NCI-H345 treated with DMSO at 0.1 percent for 48 hours (cell line): ENCODE measurements at regions not wholly inside any gene's neighbourhood (a gene's known extent, or its start where the extent isn't known, plus 50 kb on each side); places are given as distances from the start of the nearest gene placed in this dataset.

Source experiments
- DNase-seq: peaks from one replicate; lab custom pipeline; 2025; ENCODE audit not compliant: unreplicated experiment; lab: John Stamatoyannopoulos, UW

GRCh38 chr5:30103052-30103451, 1090.4 kb upstream of the CDH6 start:
- DNase-seq = no peak

- no peak for DNase-seq
These were observed 1091.3 kb upstream of the CDH6 start for GRCh38 chr5:30102185-30102584.

- peak; percentile 44 for DNase-seq
These were observed 1092.6 kb upstream of the CDH6 start for GRCh38 chr5:30100929-30101328.

- DNase-seq = no peak
These were observed 1093.3 kb upstream of the CDH6 start for GRCh38 chr5:30100148-30100713.

- DNase-seq = peak; percentile 25
These were observed 1093.9 kb upstream of the CDH6 start for GRCh38 chr5:30099634-30100033.

DNA sequence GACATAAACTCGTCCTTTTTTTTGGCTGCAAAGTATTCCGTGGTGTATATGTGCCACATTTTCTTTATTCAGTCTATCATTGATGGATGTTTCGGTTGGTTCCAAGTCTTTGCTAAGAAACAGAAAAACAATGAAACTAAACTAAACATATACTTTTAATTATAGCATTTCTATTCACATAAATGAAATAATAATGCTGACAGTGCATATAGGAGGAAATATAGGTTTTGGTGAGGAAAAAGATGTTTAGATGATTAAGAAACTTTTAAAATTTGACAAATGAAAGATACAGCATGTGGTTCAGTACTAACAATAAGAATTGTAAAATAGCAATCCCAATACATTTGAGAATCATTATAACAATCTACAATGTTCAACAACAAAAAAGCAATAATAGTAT, 1094.5 kb upstream of the CDH6 start:
- no peak for DNase-seq

- DNase-seq = no peak
These were observed 1100.9 kb upstream of the CDH6 start for GRCh38 chr5:30092548-30092947.

GRCh38 chr5:30069441-30070263, 1123.8 kb upstream of the CDH6 start:
- DNase-seq = no peak

DNA sequence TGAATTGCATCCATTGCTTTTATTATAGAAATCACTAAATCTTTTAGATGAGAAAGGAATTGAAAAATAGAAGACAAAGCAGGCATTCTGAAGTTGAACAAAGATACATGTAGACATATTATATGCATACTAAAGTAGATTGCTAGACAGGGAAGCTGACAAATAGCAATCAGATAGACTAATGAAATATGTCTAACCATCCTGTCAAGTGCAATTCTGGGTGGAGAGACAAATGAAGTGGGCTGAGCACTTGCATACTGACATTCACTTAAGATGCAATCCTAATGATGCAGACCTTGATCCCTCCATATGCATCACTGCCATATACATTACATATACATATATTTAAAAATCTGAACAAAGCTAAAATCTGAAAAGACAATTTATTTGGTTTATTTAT, 1130.0 kb upstream of the CDH6 start:
- no peak for DNase-seq

DNA sequence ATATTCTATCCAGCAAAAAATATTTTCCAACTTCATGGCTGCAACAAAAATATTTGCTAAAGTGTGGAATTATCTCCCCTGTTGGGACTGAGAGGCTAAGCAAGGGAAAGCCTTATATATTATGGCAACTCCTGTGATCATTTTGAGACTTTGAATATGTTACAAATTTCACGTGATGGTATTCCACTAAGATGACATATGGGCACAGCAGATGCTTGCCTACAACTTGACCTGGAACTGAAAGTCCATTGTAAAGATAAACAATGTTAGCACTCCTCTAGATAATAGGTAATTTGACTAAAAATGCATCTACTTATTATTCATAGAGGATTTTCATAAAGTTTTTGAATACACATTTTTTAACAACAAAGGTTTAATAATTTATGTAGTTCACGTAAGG, 1141.5 kb upstream of the CDH6 start:
- no peak for DNase-seq

DNA sequence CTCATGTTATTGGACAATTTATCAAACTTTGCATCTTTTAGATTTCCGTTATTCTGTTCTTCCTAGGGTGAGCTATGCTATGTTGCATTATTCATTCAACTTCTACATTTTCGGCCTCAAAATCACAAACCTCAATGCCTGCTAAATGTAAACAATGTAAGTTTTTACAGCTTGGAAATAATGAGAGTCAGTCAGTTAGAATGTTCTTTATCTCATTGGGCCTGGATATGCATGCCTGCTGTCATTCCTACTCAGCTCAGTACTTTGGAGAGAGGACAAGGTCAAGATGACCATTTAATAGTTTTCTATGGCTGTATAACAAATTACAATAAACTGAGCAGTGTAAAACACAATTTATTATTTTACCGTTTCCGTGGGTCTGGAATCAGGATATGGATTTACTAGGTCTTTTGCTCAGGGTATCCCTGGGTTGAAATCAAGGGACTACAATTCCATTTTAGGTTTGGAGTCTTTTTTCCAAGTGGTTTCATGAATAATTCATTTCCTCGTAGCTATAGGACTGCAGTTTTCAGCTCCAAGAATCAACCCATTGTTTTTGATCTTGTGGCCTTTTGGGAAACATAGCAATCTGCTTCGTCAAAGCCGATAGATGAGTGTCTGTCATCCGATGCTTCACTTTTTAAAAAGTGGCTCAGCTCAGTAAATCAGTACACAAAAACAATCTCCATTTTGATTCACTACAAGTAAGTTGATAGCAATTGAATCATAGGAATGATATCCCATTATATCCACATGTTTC, 1143.2 kb upstream of the CDH6 start:
- no peak for DNase-seq

- DNase-seq = no peak
These were observed 1150.8 kb upstream of the CDH6 start for GRCh38 chr5:30042677-30043076.

DNA sequence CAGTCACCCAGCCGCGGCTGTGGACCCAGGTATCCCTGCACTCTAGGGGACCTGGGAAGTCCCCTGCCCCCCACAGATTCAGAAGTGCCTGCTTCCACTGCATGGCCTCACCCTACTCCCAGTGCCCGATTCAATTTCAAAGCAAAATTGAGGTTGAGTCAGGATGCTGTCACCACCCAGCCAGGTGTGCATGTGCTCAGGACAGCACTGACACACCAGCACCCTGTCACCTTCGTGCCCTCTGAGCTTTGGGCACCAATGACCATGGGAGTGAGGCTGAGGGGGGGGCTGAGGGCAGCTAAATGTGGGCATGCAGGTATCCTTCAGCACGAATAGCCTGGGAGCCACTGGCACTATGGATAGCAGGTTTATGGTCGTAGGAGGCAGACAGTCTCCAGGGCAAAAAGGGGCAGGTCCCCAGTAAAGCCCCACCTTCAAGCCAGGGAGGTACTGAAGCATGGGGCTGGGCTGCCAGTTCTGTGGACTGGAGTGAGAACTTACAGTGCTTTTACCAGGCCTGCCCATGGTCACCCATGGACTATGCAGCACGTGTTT, 1151.6 kb upstream of the CDH6 start:
- no peak for DNase-seq

- no peak for DNase-seq
These were observed 1152.2 kb upstream of the CDH6 start for GRCh38 chr5:30041291-30041690.

GRCh38 chr5:30040488-30041118, 1152.9 kb upstream of the CDH6 start:
- peak; percentile 41 for DNase-seq

GRCh38 chr5:30039379-30039778, 1154.1 kb upstream of the CDH6 start:
- no peak for DNase-seq

DNA sequence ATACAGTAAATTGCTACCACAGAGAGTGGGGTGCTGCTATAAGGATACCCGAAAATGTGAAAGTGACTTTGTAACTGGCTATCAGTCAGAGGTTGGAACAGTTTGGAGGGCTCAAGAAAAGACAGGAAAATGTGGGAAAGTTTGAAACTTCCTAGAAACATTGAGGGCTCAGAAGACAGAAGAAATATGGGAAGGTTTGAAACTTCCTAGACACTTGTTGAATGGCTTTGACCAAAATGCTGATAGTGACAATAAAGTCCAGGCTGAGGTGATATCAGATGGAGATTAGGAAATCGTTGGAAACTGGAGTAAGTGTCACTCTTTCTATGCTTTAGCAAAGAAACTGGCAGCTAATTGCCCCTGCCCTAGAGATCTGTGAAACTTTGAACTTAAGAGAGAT, 1158.6 kb upstream of the CDH6 start:
- no peak for DNase-seq

- DNase-seq = no peak
These were observed 1163.4 kb upstream of the CDH6 start for GRCh38 chr5:30030101-30030500.

- DNase-seq = no peak
These were observed 1191.7 kb upstream of the CDH6 start for GRCh38 chr5:30001826-30002225.

DNA sequence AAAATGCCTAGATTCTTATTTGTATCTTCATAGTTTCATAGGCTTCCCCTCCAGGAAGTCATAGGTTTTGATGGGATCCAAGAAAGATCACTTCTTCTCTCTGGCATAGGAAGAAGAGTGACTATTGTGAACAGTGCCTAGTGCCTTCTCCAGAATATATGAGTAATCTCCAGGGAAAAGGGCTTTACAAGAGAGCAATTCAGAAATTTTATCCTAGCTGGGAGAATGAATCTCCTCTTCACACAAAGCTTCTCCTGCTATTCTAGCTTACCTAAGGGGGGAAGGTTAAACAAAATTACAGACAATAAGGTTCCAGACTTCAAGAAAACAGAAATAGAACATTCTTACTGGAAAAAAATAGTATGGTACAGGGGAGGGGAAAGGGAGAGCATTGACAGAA, 1193.3 kb upstream of the CDH6 start:
- DNase-seq = no peak

DNA sequence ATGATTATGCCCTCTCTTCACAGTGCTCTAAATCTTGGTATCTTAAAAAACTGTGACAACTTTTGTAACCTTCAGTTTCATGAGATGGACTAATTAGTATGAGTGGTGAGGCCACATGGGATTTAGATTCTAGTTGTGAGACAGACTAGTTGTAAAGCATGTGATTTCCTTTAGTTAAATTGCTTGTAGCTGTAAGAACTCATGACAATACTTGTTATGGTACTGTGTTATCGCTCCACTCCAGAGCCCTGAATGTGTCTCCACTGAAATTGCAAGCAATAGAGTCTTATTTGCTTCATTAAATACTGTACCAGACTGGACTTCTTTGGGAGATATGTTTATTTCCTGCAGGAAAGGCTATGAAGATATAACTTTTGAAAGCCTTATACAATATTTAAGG, 1198.3 kb upstream of the CDH6 start:
- DNase-seq = no peak
